ENCODE measurements at regions not wholly inside any gene's neighbourhood (a gene's known extent, or its start where the extent isn't known, plus 50 kb on each side); places are given as distances from the start of the nearest gene placed in this dataset.
"Not testable (repeated sequence)": the region's sequence is repeated elsewhere in the genome, so short reads cannot be mapped to it uniquely, and the experiment has no call there.

DNA sequence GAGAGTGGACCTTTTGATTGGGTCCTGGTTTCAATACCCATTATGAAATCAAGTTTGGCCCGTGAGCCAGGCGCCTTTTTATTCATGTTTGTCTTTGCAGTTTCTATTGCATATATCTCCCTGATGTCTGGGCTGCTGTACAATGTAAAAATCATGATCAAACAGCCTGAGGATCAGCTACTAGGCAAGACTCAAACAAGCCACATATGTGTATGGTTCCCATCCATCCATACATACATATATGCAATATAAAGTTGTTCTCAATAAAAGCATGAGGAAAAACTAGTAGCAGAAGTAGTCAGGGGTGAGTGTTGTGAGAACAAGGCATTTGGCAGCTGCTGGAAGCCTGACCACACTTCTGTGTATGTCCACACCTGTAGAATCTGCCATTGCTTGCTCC is 562.4 kb upstream of the USP24 start:
- ChIA-PET POLR2A (no interaction called here), CTCF (no interaction called here)

DNA sequence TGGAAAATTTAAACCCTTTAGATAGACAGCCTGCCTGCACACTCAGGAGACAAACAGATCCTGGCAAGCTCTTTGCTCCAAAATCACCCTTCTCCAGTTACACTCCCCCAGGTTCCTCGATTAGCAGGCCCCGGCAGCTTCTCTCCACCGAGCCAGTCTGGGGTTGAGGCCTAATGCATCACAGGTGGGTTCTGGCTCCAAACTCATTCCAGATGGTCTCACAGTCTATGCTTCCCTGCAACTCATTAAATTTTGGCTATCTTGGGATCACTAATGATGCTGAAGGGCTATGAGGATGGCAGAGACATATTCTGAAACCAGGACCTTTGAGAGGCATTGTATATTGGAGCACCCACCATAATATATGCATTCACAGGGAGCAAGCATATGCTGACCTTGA is 559.8 kb upstream of the USP24 start:
- ChIA-PET POLR2A (no interaction called here), CTCF (no interaction called here)

DNA sequence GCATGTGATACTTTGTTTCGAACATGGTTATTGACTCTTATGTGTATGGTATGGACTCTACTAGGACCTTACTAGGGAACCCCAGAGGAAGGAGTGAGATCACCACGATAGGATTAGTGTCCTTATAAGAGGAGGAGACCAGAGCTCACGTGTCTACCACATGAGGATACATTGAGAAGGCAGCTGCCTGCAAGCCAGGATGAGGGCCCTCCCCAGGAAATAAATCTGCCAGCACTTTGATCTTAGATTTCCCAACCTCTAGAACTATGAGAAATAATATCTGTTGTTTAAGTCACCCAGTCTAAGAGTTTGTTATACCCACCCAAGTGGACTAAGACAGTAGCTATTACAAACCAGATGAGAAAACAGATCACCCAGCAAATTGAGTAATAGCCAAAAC is 559.3 kb upstream of the USP24 start:
- CTCF ChIA-PET = no interaction called here
- POLR2A ChIA-PET = no interaction called here

DNA sequence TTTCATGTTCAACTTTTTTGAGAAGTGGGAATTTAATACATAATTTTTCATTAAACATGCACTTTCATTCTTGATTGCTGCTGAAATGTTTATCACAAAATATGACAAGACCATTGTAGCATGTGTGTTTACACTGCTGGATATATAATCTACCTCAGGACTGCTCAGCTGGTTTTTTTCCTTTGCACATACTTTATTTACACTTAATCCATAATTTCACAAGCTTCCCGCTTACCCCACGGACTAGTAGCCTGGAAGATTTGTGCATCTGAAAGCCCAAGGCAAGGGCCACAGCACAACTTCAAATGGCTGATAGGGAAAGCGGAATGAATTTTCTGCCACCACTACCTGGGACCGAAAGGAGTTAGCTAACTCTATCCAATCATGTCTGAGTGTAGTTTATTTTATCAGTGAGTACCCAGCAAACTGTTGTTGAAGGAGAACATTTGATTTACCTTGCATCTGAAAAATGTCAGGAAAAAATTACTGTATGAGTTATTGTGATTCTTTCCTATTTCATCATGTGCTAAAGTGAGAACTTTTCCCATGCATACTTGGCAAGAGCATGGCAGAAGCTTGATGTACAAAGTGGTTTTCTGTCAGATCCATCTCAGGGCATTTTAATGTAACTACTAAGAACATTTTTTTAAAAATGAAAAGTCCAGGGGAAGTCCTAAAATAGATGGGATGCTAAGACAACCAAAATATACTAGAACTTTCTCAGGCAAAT is 558.2 kb upstream of the USP24 start:
- ChIA-PET CTCF (no interaction called here), POLR2A (no interaction called here)

DNA sequence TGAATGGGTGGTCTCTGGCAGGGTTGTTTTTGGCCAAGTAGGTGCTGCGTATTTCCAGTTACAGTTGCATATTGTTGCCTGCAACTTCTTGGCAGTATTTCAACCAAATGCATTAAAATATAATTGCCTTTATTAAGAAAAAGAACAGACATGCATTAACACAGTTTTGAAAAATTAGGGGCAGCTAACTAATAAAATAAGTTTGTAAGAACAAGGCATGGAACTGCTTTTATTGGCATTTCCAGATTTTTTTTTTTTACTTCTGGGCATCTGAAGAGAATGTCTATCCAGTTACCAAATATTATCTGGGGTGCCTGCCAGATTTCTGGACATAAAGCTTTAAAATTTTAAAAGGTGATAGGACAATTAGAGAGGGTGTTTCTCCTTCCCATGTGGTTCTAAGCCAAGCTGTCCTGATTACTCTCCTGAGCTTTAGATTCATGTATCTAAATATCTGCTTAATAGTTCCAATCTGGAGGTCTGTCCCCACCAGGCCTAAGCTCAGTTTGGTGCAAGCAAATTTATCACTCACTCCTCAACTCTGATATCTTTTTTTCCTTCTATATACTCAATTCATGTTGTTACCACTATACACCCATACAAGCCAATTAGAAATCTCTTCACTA is 553.3 kb upstream of the USP24 start:
- CTCF ChIA-PET = no interaction called here
- POLR2A ChIA-PET = no interaction called here

DNA sequence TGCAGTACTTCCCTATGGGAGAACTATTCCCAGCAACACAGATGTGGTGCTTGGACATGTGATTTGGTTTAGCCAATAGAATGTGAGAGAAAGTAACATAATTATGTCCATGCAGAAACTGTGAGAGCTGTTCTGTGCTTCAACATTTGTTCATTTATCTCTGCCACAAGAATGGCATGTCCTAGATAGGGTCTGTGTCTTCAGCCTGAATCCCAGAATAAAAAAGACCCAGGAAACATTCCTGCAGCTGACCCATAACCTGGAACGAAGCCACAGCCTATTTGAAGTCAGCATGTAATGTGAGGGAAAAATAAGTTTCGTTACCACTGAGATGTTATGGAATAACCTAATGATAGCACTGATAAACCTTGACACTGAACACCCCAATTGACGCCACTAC is 552.0 kb upstream of the USP24 start:
- POLR2A ChIA-PET = no interaction called here
- CTCF ChIA-PET = no interaction called here

DNA sequence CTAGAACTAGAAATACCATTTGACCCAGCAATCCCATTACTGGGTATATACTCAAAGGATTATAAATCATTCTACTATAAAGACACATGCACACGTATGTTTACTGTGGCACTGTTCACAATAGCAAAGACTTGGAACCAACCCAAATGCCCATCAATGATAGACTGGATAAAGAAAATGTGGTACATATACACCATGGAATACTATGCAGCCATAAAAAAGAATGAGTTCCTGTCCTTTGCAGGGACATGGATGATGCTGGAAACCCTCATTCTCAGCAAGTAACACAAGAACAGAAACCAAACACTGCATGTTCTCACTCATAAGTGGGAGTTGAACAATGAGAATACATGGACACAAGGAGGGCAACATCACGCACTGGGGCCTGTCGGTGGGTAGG is 550.3 kb upstream of the USP24 start:
- POLR2A ChIA-PET, CTCF ChIA-PET: not testable (repeated sequence)

DNA sequence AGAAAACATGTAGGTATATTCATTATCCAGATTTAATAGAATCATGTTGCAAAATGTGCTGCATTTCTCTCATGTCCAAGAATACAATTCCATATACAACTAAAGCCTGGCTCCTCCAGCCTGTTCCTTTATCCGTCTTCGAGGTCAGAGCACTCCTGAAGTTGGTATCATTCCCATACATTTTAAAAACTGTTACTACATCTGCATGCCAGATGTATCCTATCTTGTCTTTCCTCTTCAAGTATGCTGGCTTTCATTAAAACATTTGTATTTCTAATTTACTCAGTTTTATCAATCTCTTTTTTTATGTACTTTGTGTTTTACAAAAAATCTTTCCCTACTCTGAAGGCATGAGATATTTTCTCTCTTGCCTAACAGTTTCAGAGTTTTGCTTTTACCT is 536.6 kb upstream of the USP24 start:
- ChIA-PET POLR2A (no interaction called here), CTCF (no interaction called here)

DNA sequence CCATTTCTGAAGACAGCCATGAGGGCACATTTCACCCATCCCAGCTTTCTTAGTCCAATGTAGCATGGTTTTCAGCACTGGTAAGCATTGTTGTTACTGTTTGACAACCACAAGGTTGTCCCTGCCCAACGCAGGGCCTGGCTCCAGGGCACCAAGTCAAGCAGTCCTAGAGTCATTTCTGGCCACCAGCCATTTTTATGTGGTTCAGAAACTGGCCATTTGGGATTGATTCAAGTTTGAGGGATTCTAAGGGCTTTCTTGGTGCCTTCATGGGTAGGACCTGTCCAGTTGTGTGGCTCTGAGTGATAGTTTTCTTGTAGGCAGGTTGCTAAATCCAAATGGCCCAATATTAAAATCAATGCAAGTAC is 535.4 kb upstream of the USP24 start:
- ChIA-PET POLR2A (no interaction called here), CTCF (no interaction called here)

DNA sequence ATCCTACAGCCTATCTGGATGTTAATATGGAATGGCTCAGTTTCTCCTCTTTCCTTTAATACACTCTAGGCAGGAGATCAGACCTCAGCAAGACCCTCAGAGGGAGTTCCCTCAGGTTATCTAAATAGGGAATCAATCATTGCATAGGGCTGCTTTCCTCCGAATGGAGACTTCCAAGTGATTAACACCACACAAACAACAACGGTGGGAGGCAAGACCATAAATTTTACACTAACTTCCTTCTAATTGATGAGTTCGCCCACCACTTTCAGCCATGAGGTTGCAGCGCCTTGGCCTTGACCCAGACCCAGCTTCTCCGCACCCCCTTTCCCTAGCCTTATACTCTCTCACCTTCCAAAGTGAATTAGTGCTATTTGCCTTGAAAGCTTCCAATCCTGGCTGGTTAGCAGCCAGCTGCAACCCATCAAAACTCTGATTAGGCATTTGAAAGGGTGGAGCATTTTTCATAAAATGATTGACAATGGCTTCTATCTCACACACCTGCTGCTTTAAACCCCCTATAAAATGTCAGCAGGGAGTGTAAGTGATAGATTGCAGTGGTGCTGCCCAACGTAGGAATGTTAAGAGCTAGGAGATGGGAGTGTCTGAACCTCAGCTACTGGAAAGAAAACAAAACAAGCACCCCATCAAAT is 534.9 kb upstream of the USP24 start:
- ChIA-PET POLR2A (no interaction called here), CTCF (no interaction called here)

DNA sequence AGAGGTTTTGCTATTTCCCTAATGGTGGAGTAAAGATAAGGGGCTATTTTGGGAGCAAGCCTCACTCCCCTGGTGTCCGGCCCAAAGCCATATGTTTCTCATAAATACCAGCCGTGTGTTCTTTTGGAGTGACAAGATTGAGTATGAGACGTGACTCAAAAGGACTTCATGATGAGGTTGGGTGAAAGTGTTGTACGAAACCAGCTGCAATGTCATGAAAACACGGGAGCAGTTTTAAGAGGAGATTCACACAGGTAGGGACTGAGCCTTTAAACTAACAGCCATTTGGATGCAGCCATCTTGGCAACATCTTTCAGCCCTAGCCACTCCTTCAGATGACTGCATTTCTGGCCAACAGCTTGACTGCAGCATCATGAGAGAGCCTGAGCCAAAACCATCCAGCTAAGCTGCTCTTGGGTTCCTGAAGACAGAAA is 532.3 kb upstream of the USP24 start:
- POLR2A ChIA-PET = no interaction called here
- CTCF ChIA-PET = no interaction called here

DNA sequence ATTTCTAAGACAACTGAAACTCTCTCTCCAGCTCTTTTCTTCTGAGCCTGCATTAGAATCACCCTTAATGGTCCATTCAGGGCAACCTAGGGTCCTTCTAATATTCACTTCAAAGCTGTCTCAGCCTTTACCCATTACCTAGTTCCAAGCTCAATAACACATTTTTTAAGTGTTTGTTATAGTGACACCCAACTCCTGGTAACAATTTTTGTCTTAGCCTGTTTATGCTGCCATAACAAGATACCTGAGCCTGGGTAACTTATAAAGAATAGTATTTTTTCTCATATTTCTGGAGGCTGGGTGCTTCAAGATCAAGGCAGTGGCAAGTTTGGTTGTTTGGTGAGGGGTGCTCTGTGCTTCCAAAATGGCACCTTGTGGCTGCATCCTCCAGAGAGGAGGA is 531.5 kb upstream of the USP24 start:
- POLR2A ChIA-PET = no interaction called here
- CTCF ChIA-PET = no interaction called here

DNA sequence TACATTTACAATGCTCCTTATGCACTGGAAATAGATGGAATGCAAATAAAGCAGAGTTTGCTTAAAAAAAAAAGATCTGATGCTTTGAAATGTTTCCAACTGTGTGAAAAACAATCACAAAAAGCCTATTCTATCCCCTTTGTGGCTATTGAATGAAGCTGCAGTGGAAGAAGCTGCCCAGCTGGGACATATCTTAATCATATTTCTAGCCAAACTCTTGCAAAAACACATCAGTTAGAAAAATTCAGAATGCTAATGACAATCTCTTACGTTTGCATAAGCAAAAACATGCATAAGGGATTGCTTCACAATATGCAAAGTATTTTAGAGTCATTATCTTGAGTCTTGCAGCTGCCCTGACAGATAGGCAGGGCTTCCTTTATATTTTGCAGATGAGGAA is 526.4 kb upstream of the USP24 start:
- ChIA-PET CTCF (no interaction called here), POLR2A (no interaction called here)

DNA sequence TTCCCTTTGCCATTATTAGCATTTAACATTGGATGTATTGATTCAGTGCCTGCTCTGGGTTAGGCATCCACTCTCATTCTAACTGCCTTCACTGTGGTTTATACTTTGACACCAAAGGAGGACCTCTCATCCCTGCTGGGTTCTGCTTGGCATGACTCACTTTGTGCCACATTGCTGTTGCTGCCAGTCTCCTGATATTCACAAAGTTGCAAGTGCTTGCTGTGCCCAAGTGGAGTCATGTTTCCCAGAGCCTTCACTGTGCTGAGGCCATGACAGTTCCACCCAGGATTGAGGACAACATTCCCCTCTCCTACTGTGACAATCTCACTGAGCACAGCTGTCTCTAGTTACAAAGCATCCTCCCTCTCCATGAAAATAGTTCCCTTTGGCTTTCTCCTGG is 519.9 kb upstream of the USP24 start:
- ChIA-PET POLR2A (no interaction called here), CTCF (no interaction called here)

DNA sequence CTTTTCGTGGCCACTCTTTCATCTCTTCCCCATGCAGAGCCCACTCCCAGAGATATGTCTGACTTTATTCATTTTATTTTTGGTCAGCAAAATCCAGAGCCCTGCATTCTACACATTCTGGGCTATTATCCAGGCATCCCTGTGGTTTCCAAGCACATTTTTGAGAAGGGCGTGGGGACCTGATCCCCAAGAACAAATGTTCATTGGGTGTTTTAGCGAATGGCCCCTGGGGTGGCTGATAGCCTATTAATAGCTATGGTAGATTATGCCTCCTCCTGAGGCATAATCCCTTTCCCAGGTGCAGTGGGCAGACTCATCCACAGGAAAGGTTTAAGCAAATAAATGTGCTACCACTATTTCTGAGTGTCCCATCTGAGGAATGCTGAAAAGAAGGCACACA is 511.8 kb upstream of the USP24 start:
- CTCF ChIA-PET = no interaction called here
- POLR2A ChIA-PET = no interaction called here

DNA sequence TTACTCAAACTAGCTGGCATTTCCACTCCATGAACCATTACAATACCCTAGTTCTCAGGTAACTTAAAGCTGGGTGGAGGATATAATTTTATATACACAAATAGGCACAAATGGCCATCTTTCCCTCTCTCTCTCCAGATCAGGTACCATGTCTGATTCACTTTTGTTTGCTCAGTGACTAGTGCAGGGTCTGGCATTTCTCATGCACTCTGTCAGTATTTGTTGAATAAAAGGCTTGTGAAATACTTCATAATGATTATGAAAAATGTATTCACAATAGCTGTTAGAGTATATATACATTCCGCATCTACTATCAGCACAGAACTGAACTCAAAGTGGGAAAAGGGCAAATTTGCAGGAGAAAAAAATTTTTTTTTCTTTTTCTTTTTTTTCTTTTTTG is 510.2 kb upstream of the USP24 start:
- ChIA-PET CTCF (no interaction called here), POLR2A (no interaction called here)

DNA sequence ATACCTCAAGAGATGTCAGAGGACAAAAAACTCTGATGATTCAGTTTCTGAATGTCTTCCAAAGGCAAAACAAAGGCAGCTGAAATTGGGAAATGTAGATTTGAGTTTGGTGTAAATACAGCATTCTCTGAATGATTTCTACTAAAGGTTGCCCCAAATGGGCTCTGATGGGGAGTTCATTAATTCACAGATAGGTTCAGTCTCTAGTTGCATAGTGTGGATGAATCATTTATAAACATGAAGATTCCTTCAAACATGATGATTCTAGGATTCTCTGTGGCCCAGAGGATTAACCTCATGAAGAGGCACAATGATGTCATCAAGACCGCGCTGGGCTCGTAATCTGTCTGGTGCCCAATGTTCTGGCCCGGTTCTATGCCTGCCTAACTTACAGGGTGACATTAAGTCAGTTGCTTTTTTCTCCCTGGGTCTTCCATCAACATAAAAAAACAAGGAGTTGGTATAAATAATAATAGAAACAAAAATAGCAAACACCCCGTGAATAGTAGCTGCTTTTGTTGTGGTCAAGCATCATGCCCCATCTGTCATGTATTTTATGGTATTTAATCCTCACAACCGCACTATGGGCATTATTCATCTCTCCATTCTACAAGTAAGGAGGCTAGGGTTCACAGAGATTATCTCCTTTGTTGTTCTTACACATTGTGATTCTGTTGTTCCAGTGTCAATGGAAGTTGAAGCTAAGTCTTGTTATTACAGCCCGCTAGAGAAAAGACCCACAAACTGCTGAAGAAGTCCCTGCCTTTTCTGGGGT is 509.6 kb upstream of the USP24 start:
- CTCF ChIA-PET = no interaction called here
- POLR2A ChIA-PET = no interaction called here

DNA sequence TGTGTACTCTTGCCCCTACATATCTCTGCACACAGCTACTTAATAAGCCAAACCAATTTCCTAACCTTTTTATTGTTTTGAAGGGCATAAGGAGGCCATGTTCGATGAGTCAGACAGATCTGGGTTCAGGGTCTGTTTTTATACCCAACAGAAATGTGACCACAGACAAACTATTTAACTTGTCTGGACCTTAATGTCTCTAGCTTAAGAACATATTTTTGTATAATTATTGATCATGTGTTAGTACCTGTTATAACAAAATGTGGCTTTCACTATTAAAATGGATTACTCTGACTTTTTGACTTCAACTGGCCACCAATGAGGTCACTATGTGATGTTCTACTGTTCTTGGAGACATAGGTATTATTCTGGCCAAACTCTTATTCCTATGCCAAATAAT is 507.8 kb upstream of the USP24 start:
- POLR2A ChIA-PET = no interaction called here
- CTCF ChIA-PET = no interaction called here

DNA sequence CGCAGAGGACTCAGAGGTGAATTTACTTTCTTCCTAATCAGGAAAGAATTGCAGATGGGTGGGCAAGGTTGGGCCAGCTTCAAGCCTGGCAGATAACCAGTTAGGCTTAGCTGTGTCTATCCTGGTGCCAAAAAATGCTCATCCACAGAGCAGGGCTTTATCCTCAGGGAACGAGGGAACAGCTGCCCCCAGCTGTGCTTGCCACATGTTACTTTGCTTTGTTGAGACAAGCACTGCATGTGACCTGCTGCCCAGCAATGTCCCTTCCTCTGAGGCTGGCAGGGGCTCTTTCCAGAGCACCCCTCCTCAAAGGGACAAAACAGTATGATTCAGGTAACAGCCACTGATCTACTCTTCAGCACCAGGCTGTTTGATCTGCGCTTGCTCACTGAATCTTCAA is 505.1 kb upstream of the USP24 start:
- CTCF ChIA-PET = no interaction called here

DNA sequence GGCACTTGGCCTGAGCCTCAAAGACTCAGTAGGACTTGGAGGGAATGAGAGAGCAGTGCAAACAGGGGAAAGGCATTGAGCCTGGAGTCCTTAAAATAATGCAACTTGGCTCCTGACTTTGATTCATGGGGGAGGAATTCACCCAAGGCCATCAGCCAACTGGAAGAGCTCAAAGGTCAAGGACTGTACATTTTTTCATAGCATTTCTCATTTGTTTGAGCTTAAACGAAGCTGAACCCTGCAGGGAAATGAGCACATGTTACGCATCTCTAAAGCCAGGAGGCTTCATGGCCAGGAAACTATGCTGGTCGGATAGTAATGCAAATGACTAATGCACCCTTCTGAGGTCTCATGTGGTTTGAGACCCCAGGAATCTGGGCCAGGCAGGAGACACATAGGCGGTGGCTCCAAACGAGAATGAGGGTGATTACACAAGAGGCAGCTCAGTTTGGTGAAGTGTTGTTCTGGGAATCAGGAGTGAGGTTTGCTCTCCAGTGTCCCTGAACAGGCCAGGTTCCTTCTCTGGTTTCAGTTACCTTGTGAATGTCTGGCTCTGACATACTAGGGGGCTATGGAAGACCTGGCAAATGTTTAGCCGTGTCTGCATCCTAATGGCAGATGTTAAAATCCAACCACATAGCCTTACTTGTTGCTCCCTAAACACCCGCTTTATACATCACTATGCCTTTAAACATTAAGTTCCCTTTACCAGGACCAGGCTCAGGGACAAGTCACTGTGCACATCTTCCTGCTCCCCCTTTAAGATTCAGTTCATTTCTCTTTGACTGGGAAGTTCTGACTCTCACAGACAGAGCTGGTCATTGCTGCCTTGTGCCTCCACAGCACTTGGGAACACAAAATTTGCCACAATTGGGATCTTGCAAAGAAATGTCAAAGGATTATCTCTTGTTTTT is 503.9 kb upstream of the USP24 start:
- ChIA-PET CTCF (no interaction called here), POLR2A (no interaction called here)

More for the DNA sequence above, 505.1 kb upstream of the USP24 start:
- POLR2A ChIA-PET = no interaction called here

Data from activated CD8-positive, alpha-beta memory T cell treated with anti-CD3 and anti-CD28 coated beads for 36 hours (primary cell).